ENCODE measurements at regions not wholly inside any gene's neighbourhood (a gene's known extent, or its start where the extent isn't known, plus 50 kb on each side); places are given as distances from the start of the nearest gene placed in this dataset.
A peak's percentile ranks its signal among the peaks of the same experiment; 100 is the strongest.

GRCh38 chr15:29355477-29355876 lies 85.9 kb upstream of the NSMCE3 start:
- Mint-ChIP-seq H3K27me3 (peaks cover 9% of the 10 kb centered on the region), H3K4me3 (no peak overlapping the region), H3K36me3 (no peaks in the 10 kb centered on the region), H3K4me1 (no peaks in the 10 kb centered on the region), H3K9me3 (no peaks in the 10 kb centered on the region), H3K27ac (no peak overlapping the region)
- no peak for ATAC-seq

- Mint-ChIP-seq H3K9me3 (no peaks in the 10 kb centered on the region), H3K27ac (no peak overlapping the region), H3K36me3 (no peaks in the 10 kb centered on the region), H3K27me3 (peaks cover 9% of the 10 kb centered on the region), H3K4me3 (no peak overlapping the region), H3K4me1 (no peaks in the 10 kb centered on the region)
- ATAC-seq: no peak
Measured at GRCh38 chr15:29352402-29352801, 82.8 kb upstream of the NSMCE3 start.

GRCh38 chr15:29349196-29349595 lies 79.6 kb upstream of the NSMCE3 start:
- no peak for ATAC-seq
- no peaks in the 10 kb centered on the region for H3K9me3 Mint-ChIP-seq
- H3K36me3 Mint-ChIP-seq: no peaks in the 10 kb centered on the region
- H3K4me1 Mint-ChIP-seq: no peaks in the 10 kb centered on the region
- no peak overlapping the region for H3K27ac Mint-ChIP-seq
- H3K27me3 Mint-ChIP-seq: peaks cover 2% of the 10 kb centered on the region
- no peak overlapping the region for H3K4me3 Mint-ChIP-seq

- H3K27me3 Mint-ChIP-seq: no peaks in the 10 kb centered on the region
- no peaks in the 10 kb centered on the region for H3K36me3 Mint-ChIP-seq
- no peak overlapping the region for H3K4me3 Mint-ChIP-seq
- H3K27ac Mint-ChIP-seq: no peak overlapping the region
- ATAC-seq: no peak
- H3K9me3 Mint-ChIP-seq: no peaks in the 10 kb centered on the region
- H3K4me1 Mint-ChIP-seq: no peaks in the 10 kb centered on the region
Measured at GRCh38 chr15:29348336-29348914, 78.8 kb upstream of the NSMCE3 start.

- H3K4me1 Mint-ChIP-seq: no peaks in the 10 kb centered on the region
- no peaks in the 10 kb centered on the region for H3K9me3 Mint-ChIP-seq
- no peak for ATAC-seq
- no peaks in the 10 kb centered on the region for H3K27me3 Mint-ChIP-seq
- H3K4me3 Mint-ChIP-seq: no peak overlapping the region
- no peak overlapping the region for H3K27ac Mint-ChIP-seq
- H3K36me3 Mint-ChIP-seq: no peaks in the 10 kb centered on the region
Measured at GRCh38 chr15:29346998-29347397, 77.4 kb upstream of the NSMCE3 start.

- Mint-ChIP-seq H3K9me3 (no peaks in the 10 kb centered on the region), H3K4me3 (no peak overlapping the region), H3K27ac (no peak overlapping the region), H3K27me3 (no peaks in the 10 kb centered on the region), H3K36me3 (no peaks in the 10 kb centered on the region), H3K4me1 (no peaks in the 10 kb centered on the region)
- peak; percentile 36 for ATAC-seq
Measured at GRCh38 chr15:29345549-29346525, 76.2 kb upstream of the NSMCE3 start.

- Mint-ChIP-seq H3K27ac (no peak overlapping the region), H3K36me3 (no peaks in the 10 kb centered on the region), H3K4me1 (no peaks in the 10 kb centered on the region), H3K9me3 (no peaks in the 10 kb centered on the region), H3K27me3 (no peaks in the 10 kb centered on the region), H3K4me3 (no peak overlapping the region)
- no peak for ATAC-seq
Measured at GRCh38 chr15:29344474-29344873, 74.9 kb upstream of the NSMCE3 start.

- no peak overlapping the region for H3K27ac Mint-ChIP-seq
- ATAC-seq: no peak
- H3K9me3 Mint-ChIP-seq: no peaks in the 10 kb centered on the region
- H3K4me1 Mint-ChIP-seq: no peaks in the 10 kb centered on the region
- H3K27me3 Mint-ChIP-seq: no peaks in the 10 kb centered on the region
- H3K36me3 Mint-ChIP-seq: no peaks in the 10 kb centered on the region
- no peak overlapping the region for H3K4me3 Mint-ChIP-seq
Measured at GRCh38 chr15:29343229-29343628, 73.6 kb upstream of the NSMCE3 start.

- no peak for ATAC-seq
- no peaks in the 10 kb centered on the region for H3K9me3 Mint-ChIP-seq
- no peak overlapping the region for H3K4me3 Mint-ChIP-seq
- no peaks in the 10 kb centered on the region for H3K36me3 Mint-ChIP-seq
- no peak overlapping the region for H3K27ac Mint-ChIP-seq
- H3K27me3 Mint-ChIP-seq: no peaks in the 10 kb centered on the region
- no peaks in the 10 kb centered on the region for H3K4me1 Mint-ChIP-seq
Measured at GRCh38 chr15:29342201-29342600, 72.6 kb upstream of the NSMCE3 start.

- no peak overlapping the region for H3K27ac Mint-ChIP-seq
- no peak overlapping the region for H3K4me3 Mint-ChIP-seq
Measured at GRCh38 chr15:29337156-29337959, 67.7 kb upstream of the NSMCE3 start.

GRCh38 chr15:29334544-29334943 lies 64.9 kb upstream of the NSMCE3 start:
- no peak for ATAC-seq
- Mint-ChIP-seq H3K4me1 (peaks cover 23% of the 10 kb centered on the region), H3K9me3 (peaks cover 6% of the 10 kb centered on the region), H3K4me3 (no peak overlapping the region), H3K36me3 (peaks cover 11% of the 10 kb centered on the region), H3K27me3 (no peaks in the 10 kb centered on the region), H3K27ac (no peak overlapping the region)

More at GRCh38 chr15:29337156-29337959, 67.7 kb upstream of the NSMCE3 start:
- no peaks in the 10 kb centered on the region for H3K9me3 Mint-ChIP-seq
- no peak for ATAC-seq
- H3K4me1 Mint-ChIP-seq: peaks cover under 1% of the 10 kb centered on the region
- H3K27me3 Mint-ChIP-seq: no peaks in the 10 kb centered on the region
- H3K36me3 Mint-ChIP-seq: no peaks in the 10 kb centered on the region

- H3K36me3 Mint-ChIP-seq: peaks cover 16% of the 10 kb centered on the region
- H3K4me1 Mint-ChIP-seq: peaks cover 33% of the 10 kb centered on the region
- no peak overlapping the region for H3K27ac Mint-ChIP-seq
- H3K4me3 Mint-ChIP-seq: no peak overlapping the region
- H3K27me3 Mint-ChIP-seq: no peaks in the 10 kb centered on the region
- H3K9me3 Mint-ChIP-seq: peaks cover 8% of the 10 kb centered on the region
- ATAC-seq: no peak
Measured at GRCh38 chr15:29333261-29333660, 63.6 kb upstream of the NSMCE3 start.

- Mint-ChIP-seq H3K9me3 (peaks cover 14% of the 10 kb centered on the region), H3K27ac (no peak overlapping the region), H3K27me3 (no peaks in the 10 kb centered on the region), H3K4me3 (no peak overlapping the region), H3K4me1 (peaks cover 38% of the 10 kb centered on the region), H3K36me3 (peaks cover 30% of the 10 kb centered on the region)
- no peak for ATAC-seq
Measured at GRCh38 chr15:29331669-29332068, 62.0 kb upstream of the NSMCE3 start.

- H3K4me1 Mint-ChIP-seq: peaks cover 38% of the 10 kb centered on the region
- H3K27ac Mint-ChIP-seq: no peak overlapping the region
- H3K9me3 Mint-ChIP-seq: peaks cover 15% of the 10 kb centered on the region
- no peak overlapping the region for H3K4me3 Mint-ChIP-seq
- H3K27me3 Mint-ChIP-seq: no peaks in the 10 kb centered on the region
- no peak for ATAC-seq
- H3K36me3 Mint-ChIP-seq: peaks cover 30% of the 10 kb centered on the region
Measured at GRCh38 chr15:29331071-29331470, 61.4 kb upstream of the NSMCE3 start.

GRCh38 chr15:29324746-29325145 lies 55.1 kb upstream of the NSMCE3 start:
- Mint-ChIP-seq H3K27me3 (no peaks in the 10 kb centered on the region), H3K36me3 (peaks cover 32% of the 10 kb centered on the region), H3K9me3 (peaks cover 28% of the 10 kb centered on the region), H3K27ac (no peak overlapping the region), H3K4me3 (no peak overlapping the region), H3K4me1 (peaks cover 32% of the 10 kb centered on the region)
- no peak for ATAC-seq
